Fibroblast of the aortic adventitia (primary cell): ENCODE measurements at regions not wholly inside any gene's neighbourhood (a gene's known extent, or its start where the extent isn't known, plus 50 kb on each side); places are given as distances from the start of the nearest gene placed in this dataset.

Experiments used
- DNase-seq: peaks from one replicate; pipeline ENCODE4 v3.0.0-alpha.2; 2010; ENCODE audit warnings: low read depth
- H3K4me3 ChIP-seq: 2 replicates; pipeline ENCODE4 v1.5.1; 2011; ENCODE audit warnings: low read depth, mild to moderate bottlenecking, control low read depth, low read length, moderate library complexity
- CTCF ChIP-seq: IDR thresholded peaks from 2 replicates; pipeline ENCODE4 v1.5.1; 2011; ENCODE audit warnings: mild to moderate bottlenecking, low read length, control low read depth, inconsistent platforms; ENCODE audit not compliant: insufficient read depth

GRCh38 chr6:9878535-9878934 is 536.3 kb downstream of the TFAP2A start:
- no peak overlapping the region for H3K4me3 ChIP-seq
- DNase-seq, result no peak
- no peak for TF ChIP-seq CTCF

- TF ChIP-seq CTCF, result no peak
- H3K4me3 ChIP-seq, result no peak overlapping the region
- peak; percentile 11 for DNase-seq
Observed at GRCh38 chr6:9875605-9876353, 539.1 kb downstream of the TFAP2A start.

GRCh38 chr6:9862603-9863167 is 552.2 kb downstream of the TFAP2A start:
- no peak for TF ChIP-seq CTCF
- H3K4me3 ChIP-seq, result no peak overlapping the region
- no peak for DNase-seq

- no peak overlapping the region for H3K4me3 ChIP-seq
- DNase-seq, result peak; percentile 6
Observed at GRCh38 chr6:9851541-9852380, 563.1 kb downstream of the TFAP2A start.

GRCh38 chr6:9851006-9851405 is 563.9 kb downstream of the TFAP2A start:
- no peak overlapping the region for H3K4me3 ChIP-seq
- TF ChIP-seq CTCF, result no peak

More at GRCh38 chr6:9851541-9852380, 563.1 kb downstream of the TFAP2A start:
- TF ChIP-seq CTCF, result peak; percentile 13

GRCh38 chr6:9848094-9848493 is 566.8 kb downstream of the TFAP2A start:
- H3K4me3 ChIP-seq, result no peak overlapping the region
- TF ChIP-seq CTCF, result no peak
- no peak for DNase-seq

More at GRCh38 chr6:9851006-9851405, 563.9 kb downstream of the TFAP2A start:
- no peak for DNase-seq
